CD4-positive, alpha-beta T cell treated with Interleukin-1 beta for 1 hour (primary cell): ENCODE measurements at regions not wholly inside any gene's neighbourhood (a gene's known extent, or its start where the extent isn't known, plus 50 kb on each side); places are given as distances from the start of the nearest gene placed in this dataset.
"Not testable (repeated sequence)": the region's sequence is repeated elsewhere in the genome, so short reads cannot be mapped to it uniquely, and the experiment has no call there.

Experiments
- DNase-seq, 2 donors: peaks; one replicate each; pipeline ENCODE4 v3.0.0-alpha.2; 2020 to 2022

- no peak for DNase-seq
Observed at GRCh38 chr13:18948012-18948663, 233.5 kb downstream of the TUBA3C start.

- no peak for DNase-seq
Observed at GRCh38 chr13:18947376-18947977, 234.1 kb downstream of the TUBA3C start.

DNA sequence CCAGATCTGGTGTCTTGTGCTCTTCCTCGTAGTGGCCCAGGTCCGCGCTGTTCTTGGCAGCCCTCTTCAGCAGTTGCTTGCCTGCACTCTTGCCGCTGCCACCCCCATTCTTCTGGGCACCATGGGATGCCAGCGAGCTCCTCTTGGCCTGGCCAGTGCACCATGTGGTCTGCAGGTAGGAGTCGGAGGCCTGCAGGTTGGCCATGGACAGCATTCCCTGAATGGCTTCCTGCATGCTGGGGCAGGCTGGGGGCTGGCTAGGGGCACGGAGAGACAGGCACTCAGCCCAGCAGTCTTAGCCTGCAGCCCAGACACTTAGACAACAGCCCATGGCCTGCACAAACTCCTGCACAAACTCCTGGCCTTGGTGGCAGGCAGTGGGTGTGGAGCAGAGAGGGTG lies 234.9 kb downstream of the TUBA3C start:
- no peak for DNase-seq

DNA sequence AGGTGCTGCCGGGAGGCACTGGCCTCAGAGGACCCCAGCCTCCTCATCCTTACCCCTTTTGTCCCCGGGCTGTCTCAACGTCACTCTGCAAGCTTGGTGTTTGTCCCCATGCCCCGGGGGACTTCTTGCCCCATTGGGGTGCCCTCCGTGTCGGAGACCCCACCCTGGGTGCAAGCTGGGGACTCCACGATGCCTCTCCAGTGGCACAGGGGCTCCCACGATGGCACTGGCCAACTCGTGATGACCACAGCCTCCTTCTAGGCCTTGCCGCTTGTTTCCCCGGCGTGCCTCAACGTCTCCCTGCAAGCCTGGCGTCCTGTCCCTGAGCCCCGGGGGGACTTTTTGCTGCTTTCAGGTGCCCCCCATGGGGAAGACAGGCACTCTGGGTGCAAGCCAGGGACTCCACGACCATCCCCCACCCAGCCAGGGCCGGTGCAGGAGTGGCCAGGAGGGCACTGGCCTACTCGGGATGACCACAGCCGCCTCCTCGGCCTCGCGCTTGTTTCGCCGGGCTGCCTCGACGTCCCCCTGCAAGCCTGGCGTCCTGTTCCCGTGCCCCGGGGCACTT lies 237.0 kb downstream of the TUBA3C start:
- DNase-seq, result no peak

DNA sequence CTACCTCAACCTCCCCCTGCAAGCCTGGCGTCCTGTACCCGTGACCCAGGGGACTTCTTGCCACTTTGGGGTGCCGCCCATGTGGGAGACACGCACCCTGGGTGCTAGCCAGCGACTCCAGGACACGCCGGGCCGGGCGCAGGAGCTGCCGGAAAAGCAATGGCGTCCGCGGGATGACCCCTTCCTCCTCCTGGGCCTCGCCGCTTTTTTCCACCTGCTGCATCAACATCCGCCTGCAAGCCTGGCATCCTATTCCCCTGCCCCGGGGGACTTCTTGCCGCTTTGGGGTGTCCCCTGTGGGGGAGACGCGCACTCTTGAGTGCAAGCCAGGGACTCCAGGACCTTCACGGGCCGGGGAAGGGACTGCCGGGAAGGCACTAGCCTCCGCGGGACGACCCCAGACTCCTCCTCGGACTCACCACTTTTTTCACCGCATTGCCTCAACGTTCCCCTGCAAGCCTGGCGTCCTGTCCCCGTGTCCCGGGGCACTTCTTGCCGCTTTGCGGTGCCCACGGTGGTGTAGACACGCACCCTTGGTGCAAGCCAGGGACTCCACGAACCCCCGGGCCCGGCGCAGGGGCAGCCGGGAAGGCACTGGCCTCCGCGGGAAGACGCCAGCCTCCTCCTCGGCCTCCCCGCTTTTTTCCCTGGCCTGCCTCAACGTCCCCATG lies 237.8 kb downstream of the TUBA3C start:
- DNase-seq, result no peak

GRCh38 chr13:18943273-18943672 lies 238.4 kb downstream of the TUBA3C start:
- DNase-seq, result no peak

DNA sequence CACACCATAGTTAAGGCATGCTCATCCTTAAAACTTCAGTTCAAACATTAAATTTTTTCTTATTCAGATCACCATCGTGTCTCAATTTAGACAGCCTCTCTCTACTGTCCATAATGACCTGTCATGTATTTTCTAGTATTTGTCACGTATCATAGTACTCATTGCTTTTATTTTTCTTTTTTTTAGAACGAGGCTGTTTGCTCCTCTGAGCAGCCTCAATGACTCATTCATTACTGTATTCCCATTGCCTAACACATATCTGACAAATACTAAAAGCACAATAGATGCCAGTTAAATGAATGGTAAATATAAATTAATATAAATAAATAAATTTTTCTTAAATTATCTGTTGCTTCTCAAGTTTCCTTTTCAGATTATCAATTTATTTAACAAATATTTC lies 245.5 kb downstream of the TUBA3C start:
- no peak for DNase-seq

DNA sequence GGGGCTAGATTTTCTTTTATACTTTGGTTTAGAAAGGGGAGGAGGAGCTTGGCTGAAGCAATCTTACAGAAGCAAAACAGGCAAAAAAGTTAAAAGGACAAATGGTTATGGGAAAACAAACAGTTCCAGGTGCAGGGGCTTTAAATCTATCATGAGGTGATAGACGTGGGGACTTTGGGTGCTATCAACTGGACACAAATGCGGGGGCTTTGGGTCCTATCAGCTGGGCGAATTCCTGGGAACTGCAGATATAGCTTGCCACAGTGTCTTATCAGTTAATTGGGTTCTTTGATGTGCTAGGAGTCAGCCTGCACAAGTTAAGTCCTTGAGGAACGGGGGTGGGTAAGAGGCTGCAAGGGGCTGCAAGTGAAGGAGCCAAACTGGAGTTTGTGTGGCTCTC lies 260.6 kb downstream of the TUBA3C start:
- DNase-seq, result no peak

- DNase-seq, result not testable (repeated sequence)
Observed at GRCh38 chr13:18905096-18905495, 276.5 kb downstream of the TUBA3C start.

DNA sequence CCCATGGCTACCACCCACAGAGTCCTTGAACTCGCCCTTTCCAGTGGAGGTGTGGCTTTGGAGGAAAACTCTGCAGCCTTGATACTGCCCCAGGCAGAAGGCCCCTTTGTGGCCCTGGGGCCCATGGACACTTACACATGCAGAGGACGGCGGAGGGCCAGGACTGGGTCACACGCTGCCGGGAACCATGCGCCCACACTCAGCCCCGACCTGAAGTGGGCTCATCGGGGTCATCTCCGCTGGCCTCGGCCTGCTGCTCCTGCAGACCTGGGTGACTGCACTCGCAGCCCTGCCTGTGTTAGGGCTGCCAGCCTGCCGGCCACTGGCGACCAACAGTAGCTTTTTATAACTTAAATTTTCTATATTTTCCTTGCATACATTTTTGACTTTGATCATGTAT lies 286.2 kb downstream of the TUBA3C start:
- not testable (repeated sequence) for DNase-seq

DNA sequence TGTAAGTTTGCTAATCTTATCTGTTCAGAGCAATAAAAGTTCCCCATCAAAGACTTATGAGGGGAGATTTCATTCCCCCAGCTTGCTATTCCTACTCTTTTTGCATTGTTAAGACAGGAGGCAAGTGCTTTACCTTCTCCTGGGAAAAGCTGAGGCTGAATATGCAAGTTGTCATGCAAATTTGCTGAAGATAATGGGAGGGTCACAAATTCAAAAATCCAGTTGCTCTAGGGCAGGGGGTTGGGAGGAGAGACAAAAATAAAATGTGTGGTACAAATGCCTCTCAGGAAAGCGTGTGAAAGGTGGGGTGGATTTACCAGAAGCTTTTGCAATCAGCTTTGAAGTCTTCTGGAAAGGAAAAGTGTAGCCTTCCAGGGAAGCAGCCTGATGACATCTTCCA lies 290.4 kb downstream of the TUBA3C start:
- not testable (repeated sequence) for DNase-seq

- DNase-seq, result not testable (repeated sequence)
Observed at GRCh38 chr13:18874875-18875789, 306.5 kb downstream of the TUBA3C start.

DNA sequence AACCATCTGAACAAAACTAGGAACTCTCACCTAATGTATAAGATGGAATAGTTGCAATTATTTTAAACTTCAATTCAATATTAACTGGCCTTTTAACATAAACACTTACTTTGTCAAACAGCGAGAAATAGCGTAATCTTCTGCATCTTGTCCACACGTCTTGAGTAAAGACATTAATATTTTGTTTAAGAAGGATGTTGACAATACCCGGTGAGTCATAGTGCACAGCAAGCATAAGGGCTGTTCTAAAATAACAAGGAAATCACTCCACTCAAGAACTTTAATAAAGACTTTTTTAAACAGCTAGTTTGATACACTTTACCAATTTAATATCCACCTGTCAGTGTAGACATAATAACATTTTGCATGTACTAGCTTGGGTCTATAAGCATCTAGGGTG lies 311.1 kb downstream of the TUBA3C start:
- DNase-seq, result not testable (repeated sequence)

- not testable (repeated sequence) for DNase-seq
Observed at GRCh38 chr13:18869365-18869764, 312.3 kb downstream of the TUBA3C start.

DNA sequence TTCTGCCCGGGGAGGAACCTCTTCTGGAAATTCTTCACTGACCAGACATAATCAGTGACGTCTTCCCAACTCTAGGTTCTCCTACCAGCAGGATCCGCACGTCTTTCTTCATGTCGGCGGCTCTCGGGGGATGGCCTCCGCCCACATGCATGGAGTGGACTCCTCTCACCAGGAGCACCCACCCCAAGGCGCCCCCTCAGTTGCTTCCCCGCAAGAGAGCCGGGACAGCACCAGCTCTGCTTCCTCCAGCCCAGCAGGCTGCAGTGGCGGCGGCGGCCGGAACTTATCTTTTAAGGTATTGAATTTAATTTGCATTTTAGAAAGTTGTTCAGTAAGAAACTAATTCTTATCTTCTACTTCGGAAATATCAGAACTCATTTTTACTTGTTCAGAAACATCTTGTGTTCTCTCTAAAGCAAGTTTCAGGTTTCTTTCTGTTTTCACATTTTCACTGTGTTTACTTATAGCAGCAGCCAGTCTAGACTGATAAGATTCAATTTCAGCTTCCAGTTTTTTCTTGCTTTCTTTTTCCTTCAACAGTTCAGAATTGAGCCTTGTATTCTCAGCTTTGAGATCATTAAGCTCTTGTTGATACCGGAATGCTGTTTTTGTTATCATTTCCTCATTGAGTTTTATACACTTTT lies 343.5 kb downstream of the TUBA3C start:
- DNase-seq, result not testable (repeated sequence)

- DNase-seq, result not testable (repeated sequence)
Observed at GRCh38 chr13:18837179-18837745, 344.4 kb downstream of the TUBA3C start.

GRCh38 chr13:18836371-18837178 lies 345.0 kb downstream of the TUBA3C start:
- DNase-seq, result not testable (repeated sequence)

GRCh38 chr13:18835754-18836153 lies 345.9 kb downstream of the TUBA3C start:
- not testable (repeated sequence) for DNase-seq

DNA sequence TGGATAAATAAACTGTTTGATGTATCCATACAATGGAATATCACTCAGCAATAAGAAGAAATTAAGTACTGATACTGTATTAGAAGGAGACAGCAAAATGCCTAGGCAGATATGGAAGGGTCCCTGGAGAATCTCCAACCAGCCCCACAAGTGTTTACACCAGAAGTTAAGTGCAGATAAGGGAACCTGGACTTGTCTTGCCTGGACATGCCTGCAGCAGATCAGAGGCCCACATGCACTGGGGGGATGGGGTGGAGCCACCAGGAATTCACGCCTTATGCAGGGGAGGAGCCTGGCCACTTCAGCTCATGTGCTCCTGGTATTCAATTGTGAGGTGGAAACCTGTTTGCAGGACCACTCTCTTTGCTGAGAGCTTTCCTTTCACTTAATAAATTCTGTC lies 356.9 kb downstream of the TUBA3C start:
- not testable (repeated sequence) for DNase-seq

- DNase-seq, result not testable (repeated sequence)
Observed at GRCh38 chr13:18822655-18823639, 358.7 kb downstream of the TUBA3C start.
